ENCODE measurements at regions not wholly inside any gene's neighbourhood (a gene's known extent, or its start where the extent isn't known, plus 50 kb on each side); places are given as distances from the start of the nearest gene placed in this dataset.

DNA sequence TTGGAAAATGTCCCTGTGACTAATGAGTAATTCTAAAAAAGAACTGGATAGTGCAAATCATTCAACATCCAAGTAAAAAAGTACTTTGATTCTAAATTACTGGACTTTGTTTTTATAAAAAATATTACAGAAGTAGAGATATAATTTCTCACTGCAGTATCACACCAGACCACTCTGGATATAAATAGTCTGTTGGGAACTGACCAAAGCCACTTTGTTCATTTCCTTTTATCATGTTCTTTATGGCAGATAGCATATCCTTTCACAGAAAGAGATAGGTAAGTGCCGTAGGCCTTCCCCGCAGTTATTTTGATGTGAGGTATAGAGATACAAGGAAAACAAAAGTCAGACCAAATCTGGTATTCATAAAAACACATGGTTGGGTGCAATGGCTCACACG, 827.4 kb upstream of the GRAMD2B start:
- Mint-ChIP-seq H3K4me3 (ENCODE audit: unreplicated experiment) (no peak overlapping the region), H3K27me3 (ENCODE audit: insufficient read depth, unreplicated experiment) (no peaks in the 10 kb centered on the region), H3K27ac (ENCODE audit: unreplicated experiment) (no peak overlapping the region), H3K9me3 (ENCODE audit: unreplicated experiment) (no peaks in the 10 kb centered on the region), H3K4me1 (ENCODE audit: low read depth, unreplicated experiment) (peaks cover 3% of the 10 kb centered on the region), H3K36me3 (ENCODE audit: insufficient read depth, unreplicated experiment) (no peaks in the 10 kb centered on the region)
- no peak overlapping the region for H3K4me3 ChIP-seq (ENCODE audit: low read depth, low read length)
- no peak for DNase-seq
- ChIA-PET POLR2A (no interaction called here), CTCF (no interaction called here)
- no peaks in the 10 kb centered on the region for H3K4me1 ChIP-seq
- no peaks in the 10 kb centered on the region for H3K9me3 ChIP-seq
- no peaks in the 10 kb centered on the region for H3K27me3 ChIP-seq (replicated peaks; ENCODE audit: control insufficient read depth, insufficient read depth, low read length)
- BruUV-seq (replicated peaks) = no TSS peak
- TF ChIP-seq CTCF (IDR thresholded peaks at IDR 0.05; ENCODE audit: insufficient read depth in 1 of 2, low read depth in 1 of 2, low read length in 1 of 2, severe bottlenecking in 1 of 2, unreplicated experiment in 1 of 2) = no peak
- intact Hi-C loops (cut with micrococcal nuclease; ENCODE audit: unreplicated experiment) = no loop called here
- no peaks in the 10 kb centered on the region for H3K36me3 ChIP-seq (ENCODE audit: control insufficient read depth, insufficient read depth, low read length)

- H3K36me3 Mint-ChIP-seq (ENCODE audit: insufficient read depth, unreplicated experiment) = no peaks in the 10 kb centered on the region
- Histone ChIP-seq H3K27me3 (replicated peaks; ENCODE audit: control insufficient read depth, insufficient read depth, low read length) (no peaks in the 10 kb centered on the region), H3K36me3 (ENCODE audit: control insufficient read depth, insufficient read depth, low read length) (no peaks in the 10 kb centered on the region), H3K4me3 (ENCODE audit: low read depth, low read length) (no peak overlapping the region), H3K4me1 (no peaks in the 10 kb centered on the region), H3K9me3 (no peaks in the 10 kb centered on the region)
- no peak for DNase-seq
- no peak for TF ChIP-seq CTCF (IDR thresholded peaks at IDR 0.05; ENCODE audit: insufficient read depth in 1 of 2, low read depth in 1 of 2, low read length in 1 of 2, severe bottlenecking in 1 of 2, unreplicated experiment in 1 of 2)
- BruUV-seq (replicated peaks) = no TSS peak
- H3K4me3 Mint-ChIP-seq (ENCODE audit: unreplicated experiment) = no peak overlapping the region
- no peak overlapping the region for H3K27ac Mint-ChIP-seq (ENCODE audit: unreplicated experiment)
- H3K4me1 Mint-ChIP-seq (ENCODE audit: low read depth, unreplicated experiment) = no peaks in the 10 kb centered on the region
- no peaks in the 10 kb centered on the region for H3K9me3 Mint-ChIP-seq (ENCODE audit: unreplicated experiment)
- ChIA-PET POLR2A (no interaction called here), CTCF (no interaction called here)
- intact Hi-C loops (cut with micrococcal nuclease; ENCODE audit: unreplicated experiment) = no loop called here
- no peaks in the 10 kb centered on the region for H3K27me3 Mint-ChIP-seq (ENCODE audit: insufficient read depth, unreplicated experiment)
Measured at GRCh38 chr5:125597338-125597737, 825.9 kb upstream of the GRAMD2B start.

- Histone ChIP-seq H3K9me3 (no peaks in the 10 kb centered on the region), H3K36me3 (ENCODE audit: control insufficient read depth, insufficient read depth, low read length) (no peaks in the 10 kb centered on the region), H3K4me1 (no peaks in the 10 kb centered on the region), H3K4me3 (ENCODE audit: low read depth, low read length) (no peak overlapping the region), H3K27me3 (replicated peaks; ENCODE audit: control insufficient read depth, insufficient read depth, low read length) (no peaks in the 10 kb centered on the region)
- H3K36me3 Mint-ChIP-seq (ENCODE audit: insufficient read depth, unreplicated experiment) = no peaks in the 10 kb centered on the region
- intact Hi-C loops (cut with micrococcal nuclease; ENCODE audit: unreplicated experiment) = no loop called here
- BruUV-seq (replicated peaks) = no TSS peak
- ChIA-PET CTCF (no interaction called here), POLR2A (no interaction called here)
- no peaks in the 10 kb centered on the region for H3K27me3 Mint-ChIP-seq (ENCODE audit: insufficient read depth, unreplicated experiment)
- H3K27ac Mint-ChIP-seq (ENCODE audit: unreplicated experiment) = no peak overlapping the region
- DNase-seq = no peak
- no peak for TF ChIP-seq CTCF (IDR thresholded peaks at IDR 0.05; ENCODE audit: insufficient read depth in 1 of 2, low read depth in 1 of 2, low read length in 1 of 2, severe bottlenecking in 1 of 2, unreplicated experiment in 1 of 2)
- H3K4me1 Mint-ChIP-seq (ENCODE audit: low read depth, unreplicated experiment) = no peaks in the 10 kb centered on the region
- no peak overlapping the region for H3K4me3 Mint-ChIP-seq (ENCODE audit: unreplicated experiment)
- H3K9me3 Mint-ChIP-seq (ENCODE audit: unreplicated experiment) = no peaks in the 10 kb centered on the region
Measured at GRCh38 chr5:125600559-125600958, 822.6 kb upstream of the GRAMD2B start.
